Chondrocyte (in vitro differentiated cells): ENCODE measurements at regions not wholly inside any gene's neighbourhood (a gene's known extent, or its start where the extent isn't known, plus 50 kb on each side); places are given as distances from the start of the nearest gene placed in this dataset.
"Not testable (repeated sequence)": the region's sequence is repeated elsewhere in the genome, so short reads cannot be mapped to it uniquely, and the experiment has no call there.

ENCODE experiments used
- DNase-seq: peaks from one replicate; pipeline ENCODE4 v3.0.0; 2021; ENCODE audit warnings: mixed read lengths, low spot score
- H3K27ac Mint-ChIP-seq: one replicate; pipeline ENCODE4 v1.8.0; 2021; ENCODE audit warnings: mild to moderate bottlenecking, moderate library complexity, mixed read lengths; ENCODE audit not compliant: unreplicated experiment
- H3K27me3 Mint-ChIP-seq: 2 replicates; pipeline ENCODE4 v1.8.0; 2021; ENCODE audit warnings: low read depth, mixed read lengths
- H3K36me3 Mint-ChIP-seq: 2 replicates; pipeline ENCODE4 v1.8.0; 2021; ENCODE audit warnings: low read depth, mixed read lengths
- H3K4me1 Mint-ChIP-seq: 2 replicates; pipeline ENCODE4 v1.8.0; 2021; ENCODE audit warnings: low read depth, mild to moderate bottlenecking, mixed read lengths
- H3K4me3 Mint-ChIP-seq: one replicate; pipeline ENCODE4 v1.8.0; 2021; ENCODE audit warnings: mild to moderate bottlenecking, moderate library complexity, mixed read lengths; ENCODE audit not compliant: unreplicated experiment
- H3K9me3 Mint-ChIP-seq: 2 replicates; pipeline ENCODE4 v1.8.0; 2021; ENCODE audit warnings: low read depth, mixed read lengths
- CTCF ChIP-seq: fragments of 200-600 bp; sonication (generic); IDR thresholded peaks from 2 replicates; pipeline ENCODE4 v1.5.0; 2021; ENCODE audit warnings: antibody characterized with exemption, mild to moderate bottlenecking, moderate library complexity

- H3K4me3 Mint-ChIP-seq: no peak overlapping the region
- H3K9me3 Mint-ChIP-seq: no peaks in the 10 kb centered on the region
- H3K27ac Mint-ChIP-seq: no peak overlapping the region
- no peak for DNase-seq
- peaks cover 39% of the 10 kb centered on the region for H3K4me1 Mint-ChIP-seq
- H3K27me3 Mint-ChIP-seq: no peaks in the 10 kb centered on the region
- H3K36me3 Mint-ChIP-seq: no peaks in the 10 kb centered on the region
- no peak for TF ChIP-seq CTCF
These were observed 485.6 kb upstream of the SOX9 start for GRCh38 chr17:71635187-71635586.

DNA sequence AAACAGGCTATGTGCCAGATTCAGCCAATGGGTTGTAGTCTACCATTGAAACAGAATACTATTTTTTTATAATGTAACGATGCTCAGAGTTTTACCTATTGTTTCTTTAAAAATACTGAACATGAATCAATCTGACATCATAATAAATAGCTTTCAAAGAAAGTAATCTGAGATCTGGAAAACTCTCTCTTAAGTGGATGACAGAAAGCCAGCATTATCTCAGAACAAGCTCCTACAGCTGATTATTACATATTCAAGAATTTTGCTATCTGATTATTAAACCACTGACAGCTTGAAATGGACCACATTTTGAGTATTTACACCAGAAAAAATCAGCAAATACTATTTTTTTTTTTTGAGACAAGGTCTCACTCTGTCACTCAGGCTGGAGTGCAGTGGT, 484.2 kb upstream of the SOX9 start:
- Mint-ChIP-seq H3K27ac (no peak overlapping the region), H3K9me3 (no peaks in the 10 kb centered on the region), H3K36me3 (no peaks in the 10 kb centered on the region), H3K27me3 (no peaks in the 10 kb centered on the region), H3K4me3 (no peak overlapping the region), H3K4me1 (peaks cover 24% of the 10 kb centered on the region)
- DNase-seq: no peak
- no peak for TF ChIP-seq CTCF

- Mint-ChIP-seq H3K9me3 (peaks cover 2% of the 10 kb centered on the region), H3K27me3 (no peaks in the 10 kb centered on the region), H3K4me3 (no peak overlapping the region), H3K4me1 (peaks cover 4% of the 10 kb centered on the region), H3K36me3 (no peaks in the 10 kb centered on the region), H3K27ac (no peak overlapping the region)
- DNase-seq: no peak
- no peak for TF ChIP-seq CTCF
These were observed 482.2 kb upstream of the SOX9 start for GRCh38 chr17:71638668-71639067.

DNA sequence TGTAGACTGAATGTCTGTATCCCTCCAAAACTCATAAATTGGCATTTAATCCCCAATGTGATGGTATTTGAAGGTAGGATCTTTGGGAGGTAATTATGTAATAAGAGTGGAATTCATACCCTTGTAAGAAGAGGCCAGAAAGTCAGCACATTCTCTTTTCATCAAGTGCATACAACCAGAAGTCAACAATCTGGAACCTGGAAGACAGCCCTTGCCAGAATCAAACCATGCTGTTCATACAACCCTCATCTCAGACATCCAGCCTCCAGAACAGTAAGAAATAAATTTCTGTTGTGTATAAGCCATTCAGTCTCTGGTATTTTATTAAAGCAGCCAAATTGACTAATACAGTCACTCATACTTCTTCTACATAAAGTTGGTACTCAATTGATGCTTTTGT, 481.0 kb upstream of the SOX9 start:
- Mint-ChIP-seq H3K27me3 (no peaks in the 10 kb centered on the region), H3K4me3 (no peak overlapping the region), H3K36me3 (peaks cover 3% of the 10 kb centered on the region), H3K27ac (no peak overlapping the region), H3K9me3 (peaks cover 14% of the 10 kb centered on the region), H3K4me1 (peaks cover 4% of the 10 kb centered on the region)
- DNase-seq: no peak
- TF ChIP-seq CTCF: no peak

- not testable (repeated sequence) for H3K27me3 Mint-ChIP-seq, H3K4me3 Mint-ChIP-seq, H3K36me3 Mint-ChIP-seq, DNase-seq, H3K4me1 Mint-ChIP-seq, H3K27ac Mint-ChIP-seq
- H3K9me3 Mint-ChIP-seq: peaks cover 40% of the 10 kb centered on the region
These were observed 473.9 kb upstream of the SOX9 start for GRCh38 chr17:71646890-71647289.

GRCh38 chr17:71648342-71648741, 472.5 kb upstream of the SOX9 start:
- not testable (repeated sequence) for H3K27me3 Mint-ChIP-seq, H3K36me3 Mint-ChIP-seq, H3K4me3 Mint-ChIP-seq, H3K4me1 Mint-ChIP-seq, H3K27ac Mint-ChIP-seq, DNase-seq
- peaks cover 40% of the 10 kb centered on the region for H3K9me3 Mint-ChIP-seq
